ENCODE measurements at regions not wholly inside any gene's neighbourhood (a gene's known extent, or its start where the extent isn't known, plus 50 kb on each side); places are given as distances from the start of the nearest gene placed in this dataset.
"Not testable (repeated sequence)": the region's sequence is repeated elsewhere in the genome, so short reads cannot be mapped to it uniquely, and the experiment has no call there.

GRCh38 chr1:30458730-30459485 is 264.5 kb downstream of the MATN1 start:
- not testable (repeated sequence) for DNase-seq (ENCODE audit: low spot score)

- no peak for DNase-seq (ENCODE audit: low spot score)
Measured at GRCh38 chr1:30452925-30453324, 270.5 kb downstream of the MATN1 start.

GRCh38 chr1:30452170-30452569 is 271.2 kb downstream of the MATN1 start:
- DNase-seq (ENCODE audit: low spot score): no peak

GRCh38 chr1:30451532-30452125 is 271.8 kb downstream of the MATN1 start:
- no peak for DNase-seq (ENCODE audit: low spot score)

- no peak for DNase-seq (ENCODE audit: low spot score)
Measured at GRCh38 chr1:30450818-30451233, 272.6 kb downstream of the MATN1 start.

GRCh38 chr1:30450148-30450817 is 273.1 kb downstream of the MATN1 start:
- no peak for DNase-seq (ENCODE audit: low spot score)

GRCh38 chr1:30449428-30450147 is 273.8 kb downstream of the MATN1 start:
- DNase-seq (ENCODE audit: low spot score): no peak

- no peak for DNase-seq (ENCODE audit: low spot score)
Measured at GRCh38 chr1:30449003-30449402, 274.4 kb downstream of the MATN1 start.

GRCh38 chr1:30447701-30448100 is 275.7 kb downstream of the MATN1 start:
- DNase-seq (ENCODE audit: low spot score): no peak

GRCh38 chr1:30447080-30447479 is 276.3 kb downstream of the MATN1 start:
- DNase-seq (ENCODE audit: low spot score): no peak

GRCh38 chr1:30446508-30446907 is 276.9 kb downstream of the MATN1 start:
- DNase-seq (ENCODE audit: low spot score): no peak

GRCh38 chr1:30446095-30446494 is 277.3 kb downstream of the MATN1 start:
- DNase-seq (ENCODE audit: low spot score): no peak

- DNase-seq (ENCODE audit: low spot score): no peak
Measured at GRCh38 chr1:30445449-30445848, 277.9 kb downstream of the MATN1 start.

- DNase-seq (ENCODE audit: low spot score): no peak
Measured at GRCh38 chr1:30444850-30445249, 278.5 kb downstream of the MATN1 start.

GRCh38 chr1:30444401-30444800 is 279.0 kb downstream of the MATN1 start:
- DNase-seq (ENCODE audit: low spot score): no peak

- DNase-seq (ENCODE audit: low spot score): not testable (repeated sequence)
Measured at GRCh38 chr1:30438274-30438673, 285.1 kb downstream of the MATN1 start.

GRCh38 chr1:30437059-30437576 is 286.3 kb downstream of the MATN1 start:
- DNase-seq (ENCODE audit: low spot score): no peak

GRCh38 chr1:30427545-30427944 is 295.8 kb downstream of the MATN1 start:
- no peak for DNase-seq (ENCODE audit: low spot score)

GRCh38 chr1:30425046-30425445 is 298.3 kb downstream of the MATN1 start:
- DNase-seq (ENCODE audit: low spot score): no peak

- no peak for DNase-seq (ENCODE audit: low spot score)
Measured at GRCh38 chr1:30423570-30423969, 299.8 kb downstream of the MATN1 start.

GRCh38 chr1:30422251-30422650 is 301.1 kb downstream of the MATN1 start:
- no peak for DNase-seq (ENCODE audit: low spot score)

GRCh38 chr1:30420519-30421050 is 302.8 kb downstream of the MATN1 start:
- DNase-seq (ENCODE audit: low spot score): no peak

Data from Ammon's horn (tissue), 1 donor.